ENCODE measurements at regions not wholly inside any gene's neighbourhood (a gene's known extent, or its start where the extent isn't known, plus 50 kb on each side); places are given as distances from the start of the nearest gene placed in this dataset.

DNA sequence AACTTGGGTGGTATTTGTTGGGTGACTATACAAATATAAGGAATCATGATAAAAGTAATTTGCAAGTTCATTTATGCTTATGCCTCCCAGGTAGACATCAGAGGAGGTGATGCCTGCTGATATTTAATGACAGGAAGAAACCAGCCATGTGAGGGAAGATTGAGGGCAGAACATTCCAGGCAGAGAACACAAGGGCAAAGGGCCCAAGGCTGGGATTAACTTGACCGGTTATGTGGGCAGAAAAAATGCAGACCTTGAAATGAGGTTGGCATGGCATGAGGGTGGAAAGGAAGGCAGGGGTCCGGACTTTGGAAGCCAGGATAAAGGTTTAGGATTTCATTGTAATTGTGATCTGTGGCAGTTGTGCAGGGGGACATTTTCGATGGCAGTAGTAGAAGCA, 68.0 kb upstream of the MTPN start:
- H3K36me3 ChIP-seq (ENCODE audit: control insufficient read depth, insufficient read depth, low read length), result no peaks in the 10 kb centered on the region
- ChIA-PET POLR2A (no interaction called here), CTCF (no interaction called here)
- no peak overlapping the region for H3K4me3 ChIP-seq (ENCODE audit: low read depth in 2 of 2, low read length in 2 of 2)
- ATAC-seq (no peak), DNase-seq (ENCODE audit: low read depth, low spot score) (no peak)
- no TSS peak for BruUV-seq (replicated peaks)
- TF ChIP-seq, protein P1, sequence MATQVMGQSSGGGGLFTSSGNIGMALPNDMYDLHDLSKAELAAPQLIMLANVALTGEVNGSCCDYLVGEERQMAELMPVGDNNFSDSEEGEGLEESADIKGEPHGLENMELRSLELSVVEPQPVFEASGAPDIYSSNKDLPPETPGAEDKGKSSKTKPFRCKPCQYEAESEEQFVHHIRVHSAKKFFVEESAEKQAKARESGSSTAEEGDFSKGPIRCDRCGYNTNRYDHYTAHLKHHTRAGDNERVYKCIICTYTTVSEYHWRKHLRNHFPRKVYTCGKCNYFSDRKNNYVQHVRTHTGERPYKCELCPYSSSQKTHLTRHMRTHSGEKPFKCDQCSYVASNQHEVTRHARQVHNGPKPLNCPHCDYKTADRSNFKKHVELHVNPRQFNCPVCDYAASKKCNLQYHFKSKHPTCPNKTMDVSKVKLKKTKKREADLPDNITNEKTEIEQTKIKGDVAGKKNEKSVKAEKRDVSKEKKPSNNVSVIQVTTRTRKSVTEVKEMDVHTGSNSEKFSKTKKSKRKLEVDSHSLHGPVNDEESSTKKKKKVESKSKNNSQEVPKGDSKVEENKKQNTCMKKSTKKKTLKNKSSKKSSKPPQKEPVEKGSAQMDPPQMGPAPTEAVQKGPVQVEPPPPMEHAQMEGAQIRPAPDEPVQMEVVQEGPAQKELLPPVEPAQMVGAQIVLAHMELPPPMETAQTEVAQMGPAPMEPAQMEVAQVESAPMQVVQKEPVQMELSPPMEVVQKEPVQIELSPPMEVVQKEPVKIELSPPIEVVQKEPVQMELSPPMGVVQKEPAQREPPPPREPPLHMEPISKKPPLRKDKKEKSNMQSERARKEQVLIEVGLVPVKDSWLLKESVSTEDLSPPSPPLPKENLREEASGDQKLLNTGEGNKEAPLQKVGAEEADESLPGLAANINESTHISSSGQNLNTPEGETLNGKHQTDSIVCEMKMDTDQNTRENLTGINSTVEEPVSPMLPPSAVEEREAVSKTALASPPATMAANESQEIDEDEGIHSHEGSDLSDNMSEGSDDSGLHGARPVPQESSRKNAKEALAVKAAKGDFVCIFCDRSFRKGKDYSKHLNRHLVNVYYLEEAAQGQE (IDR thresholded peaks at IDR 0.05; ENCODE audit: insufficient read depth in 1 of 2, low read depth in 2 of 2, low read length in 1 of 2), result no peak
- TF ChIP-seq, protein P2, sequence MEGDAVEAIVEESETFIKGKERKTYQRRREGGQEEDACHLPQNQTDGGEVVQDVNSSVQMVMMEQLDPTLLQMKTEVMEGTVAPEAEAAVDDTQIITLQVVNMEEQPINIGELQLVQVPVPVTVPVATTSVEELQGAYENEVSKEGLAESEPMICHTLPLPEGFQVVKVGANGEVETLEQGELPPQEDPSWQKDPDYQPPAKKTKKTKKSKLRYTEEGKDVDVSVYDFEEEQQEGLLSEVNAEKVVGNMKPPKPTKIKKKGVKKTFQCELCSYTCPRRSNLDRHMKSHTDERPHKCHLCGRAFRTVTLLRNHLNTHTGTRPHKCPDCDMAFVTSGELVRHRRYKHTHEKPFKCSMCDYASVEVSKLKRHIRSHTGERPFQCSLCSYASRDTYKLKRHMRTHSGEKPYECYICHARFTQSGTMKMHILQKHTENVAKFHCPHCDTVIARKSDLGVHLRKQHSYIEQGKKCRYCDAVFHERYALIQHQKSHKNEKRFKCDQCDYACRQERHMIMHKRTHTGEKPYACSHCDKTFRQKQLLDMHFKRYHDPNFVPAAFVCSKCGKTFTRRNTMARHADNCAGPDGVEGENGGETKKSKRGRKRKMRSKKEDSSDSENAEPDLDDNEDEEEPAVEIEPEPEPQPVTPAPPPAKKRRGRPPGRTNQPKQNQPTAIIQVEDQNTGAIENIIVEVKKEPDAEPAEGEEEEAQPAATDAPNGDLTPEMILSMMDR (IDR thresholded peaks at IDR 0.05), result no peak
- no peak for TF ChIP-seq POLR2AphosphoS5 (IDR thresholded peaks at IDR 0.05; ENCODE audit: low read depth, low read length)
- no peak for TF ChIP-seq SIN3A (IDR thresholded peaks at IDR 0.05; ENCODE audit: borderline replicate concordance, insufficient read depth, low read depth, low read length)
- no peak for TF ChIP-seq TCF7L2 (IDR thresholded peaks at IDR 0.05; ENCODE audit: low read depth, low read length)
- no peaks in the 10 kb centered on the region for H3K9me3 ChIP-seq (ENCODE audit: control insufficient read depth, insufficient read depth, low read depth, low read length)
- H3K4me1 ChIP-seq (ENCODE audit: control insufficient read depth, insufficient read depth, low read length), result no peaks in the 10 kb centered on the region
- H3K27me3 ChIP-seq (ENCODE audit: control insufficient read depth, insufficient read depth, low read length), result no peaks in the 10 kb centered on the region
- intact Hi-C loops (cut with micrococcal nuclease; ENCODE audit: unreplicated experiment), result no loop called here
- no peak overlapping the region for H3K27ac ChIP-seq (ENCODE audit: low read length)
- in situ Hi-C loops (cut with HindIII; ENCODE audit: low pct_unique_long_range_greater_than_20kb, low sequenced_read_pairs), result no loop called here

DNA sequence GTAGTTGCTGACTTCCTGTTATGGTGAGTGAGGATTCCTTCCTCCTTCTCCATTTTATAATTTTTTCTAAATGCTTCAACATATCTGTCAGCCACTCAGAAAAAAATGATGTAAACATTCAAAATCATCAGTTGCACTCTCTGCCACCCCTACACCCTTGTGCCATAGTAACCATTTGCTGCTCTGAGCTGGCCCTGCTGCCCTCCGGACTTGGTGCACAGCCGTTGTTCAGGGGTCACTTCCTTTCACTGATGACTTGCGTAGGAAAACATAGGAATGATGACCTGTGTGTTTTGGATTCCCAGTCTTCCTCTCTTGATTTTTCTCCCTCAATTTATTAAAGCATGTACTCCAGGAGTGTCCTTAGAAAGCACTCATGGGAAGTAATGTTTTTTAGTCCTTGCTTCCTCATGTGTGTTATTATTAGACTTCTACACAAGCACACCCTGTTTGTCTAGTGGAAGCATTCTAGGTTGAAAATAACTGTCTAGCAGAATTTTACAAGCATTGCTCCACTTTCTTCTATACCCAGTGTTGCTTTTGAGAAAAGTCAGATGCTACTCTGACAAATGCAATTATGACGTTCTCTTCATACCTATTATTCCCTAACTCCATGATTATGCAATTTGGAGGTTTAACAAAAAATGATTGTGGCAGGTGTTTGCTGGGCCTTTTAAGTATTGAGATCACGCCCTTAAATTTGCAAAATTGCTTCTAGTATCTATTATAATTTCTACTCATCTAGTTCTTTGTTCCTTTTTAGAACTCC, 62.6 kb upstream of the MTPN start:
- Histone ChIP-seq H3K36me3 (ENCODE audit: control insufficient read depth, insufficient read depth, low read length) (no peaks in the 10 kb centered on the region), H3K4me3 (ENCODE audit: low read depth in 2 of 2, low read length in 2 of 2) (no peak overlapping the region), H3K27me3 (ENCODE audit: control insufficient read depth, insufficient read depth, low read length) (no peaks in the 10 kb centered on the region), H3K4me1 (ENCODE audit: control insufficient read depth, insufficient read depth, low read length) (no peaks in the 10 kb centered on the region), H3K27ac (ENCODE audit: low read length) (no peak overlapping the region), H3K9me3 (ENCODE audit: control insufficient read depth, insufficient read depth, low read depth, low read length) (no peaks in the 10 kb centered on the region)
- in situ Hi-C loops (cut with HindIII; ENCODE audit: low pct_unique_long_range_greater_than_20kb, low sequenced_read_pairs), result no loop called here
- ChIA-PET POLR2A (no interaction called here), CTCF (no interaction called here)
- no peak for ATAC-seq
- intact Hi-C loops (cut with micrococcal nuclease; ENCODE audit: unreplicated experiment), result no loop called here
- TF ChIP-seq POLR2AphosphoS5 (IDR thresholded peaks at IDR 0.05; ENCODE audit: low read depth, low read length) (no peak), TCF7L2 (IDR thresholded peaks at IDR 0.05; ENCODE audit: low read depth, low read length) (no peak), SIN3A (IDR thresholded peaks at IDR 0.05; ENCODE audit: borderline replicate concordance, insufficient read depth, low read depth, low read length) (no peak)
- TF ChIP-seq, protein P1 (IDR thresholded peaks at IDR 0.05; ENCODE audit: insufficient read depth in 1 of 2, low read depth in 2 of 2, low read length in 1 of 2), result no peak
- BruUV-seq (replicated peaks), result no TSS peak
- no peak for DNase-seq (ENCODE audit: low read depth, low spot score)

Data from Panc1 (cell line).